GM19025 (cell line): ENCODE measurements at regions not wholly inside any gene's neighbourhood (a gene's known extent, or its start where the extent isn't known, plus 50 kb on each side); places are given as distances from the start of the nearest gene placed in this dataset.
"Not testable (repeated sequence)": the region's sequence is repeated elsewhere in the genome, so short reads cannot be mapped to it uniquely, and the experiment has no call there.

Source experiments
- ATAC-seq: cut with Tn5 transposase; IDR thresholded peaks from one replicate; pipeline ENCODE4 v1.9.1; 2021; ENCODE audit warnings: mild to moderate bottlenecking, low read depth, moderate library complexity; ENCODE audit not compliant: unreplicated experiment

DNA sequence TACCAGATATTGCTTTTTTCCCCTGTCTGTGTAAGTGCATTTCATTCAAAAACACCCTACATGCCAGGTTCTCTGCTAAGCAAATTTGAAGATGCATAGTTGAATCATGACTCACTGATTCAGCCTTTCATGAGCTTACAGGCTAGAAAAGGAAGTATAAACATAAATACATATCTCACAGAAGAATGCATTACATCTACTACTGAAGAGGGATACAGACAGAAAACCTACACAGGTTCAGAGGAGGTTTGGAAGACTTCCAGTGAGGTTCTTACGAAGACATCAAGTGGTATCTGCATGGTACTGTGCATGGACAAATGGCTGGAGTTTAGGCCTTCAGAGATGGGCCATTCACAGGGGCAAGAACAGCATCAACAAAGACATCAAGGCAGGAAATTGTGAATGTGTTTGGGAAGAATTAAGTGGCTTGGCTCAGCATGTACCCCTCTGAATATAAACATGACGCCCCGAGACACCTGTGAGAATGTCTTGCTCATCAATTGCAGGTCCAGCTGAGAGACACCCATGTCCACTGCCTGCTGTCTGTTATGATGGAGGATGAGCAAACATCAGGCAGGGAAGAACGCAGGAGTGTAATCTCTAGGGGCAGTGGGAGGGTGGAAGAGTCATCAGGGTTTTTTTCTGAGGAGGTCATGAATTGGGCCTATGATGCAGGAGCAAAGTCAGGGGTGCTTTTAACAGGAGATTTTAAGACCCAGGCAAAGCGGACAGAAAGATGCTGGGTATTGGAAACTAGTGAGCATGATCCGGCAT is 105.1 kb upstream of the GALNT15 start:
- no peak for ATAC-seq

DNA sequence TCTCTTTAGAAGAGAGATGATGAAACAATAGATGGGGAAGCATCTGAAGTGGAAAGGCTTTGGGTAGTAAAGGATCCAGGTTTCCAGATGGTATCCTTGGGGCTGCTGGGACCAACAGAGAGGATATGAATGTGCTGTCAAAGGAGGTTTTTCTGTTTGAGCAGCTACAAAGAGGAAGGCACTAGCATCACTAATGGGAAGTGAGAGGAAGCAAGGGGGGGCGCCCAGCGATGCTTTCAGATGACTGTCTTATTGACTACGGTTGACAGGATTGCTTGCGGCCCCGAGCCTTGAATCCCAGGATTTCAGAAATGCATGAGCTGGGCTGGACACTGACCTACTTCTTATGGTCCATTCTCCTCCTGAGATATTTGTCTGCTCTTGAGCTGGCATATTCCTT is 103.8 kb upstream of the GALNT15 start:
- ATAC-seq = no peak

DNA sequence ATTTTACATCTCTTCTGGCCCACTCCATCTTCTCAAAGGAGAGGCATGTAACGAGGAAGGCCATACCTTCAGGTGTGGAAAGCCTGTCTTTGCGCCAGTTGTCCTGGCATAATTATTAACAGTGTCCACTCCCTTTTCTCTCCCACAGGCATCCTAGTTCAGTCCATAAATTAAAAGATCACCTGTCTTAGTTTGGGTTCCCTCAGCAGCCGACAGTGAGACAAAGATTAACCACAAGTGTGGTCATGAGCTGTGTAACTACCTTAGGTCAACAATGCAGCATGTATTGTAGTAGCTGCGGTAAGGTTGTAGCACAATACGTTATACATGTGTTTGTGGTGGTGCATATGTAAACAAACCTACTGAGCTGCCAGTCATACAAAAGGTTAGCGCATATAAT is 103.3 kb upstream of the GALNT15 start:
- no peak for ATAC-seq

DNA sequence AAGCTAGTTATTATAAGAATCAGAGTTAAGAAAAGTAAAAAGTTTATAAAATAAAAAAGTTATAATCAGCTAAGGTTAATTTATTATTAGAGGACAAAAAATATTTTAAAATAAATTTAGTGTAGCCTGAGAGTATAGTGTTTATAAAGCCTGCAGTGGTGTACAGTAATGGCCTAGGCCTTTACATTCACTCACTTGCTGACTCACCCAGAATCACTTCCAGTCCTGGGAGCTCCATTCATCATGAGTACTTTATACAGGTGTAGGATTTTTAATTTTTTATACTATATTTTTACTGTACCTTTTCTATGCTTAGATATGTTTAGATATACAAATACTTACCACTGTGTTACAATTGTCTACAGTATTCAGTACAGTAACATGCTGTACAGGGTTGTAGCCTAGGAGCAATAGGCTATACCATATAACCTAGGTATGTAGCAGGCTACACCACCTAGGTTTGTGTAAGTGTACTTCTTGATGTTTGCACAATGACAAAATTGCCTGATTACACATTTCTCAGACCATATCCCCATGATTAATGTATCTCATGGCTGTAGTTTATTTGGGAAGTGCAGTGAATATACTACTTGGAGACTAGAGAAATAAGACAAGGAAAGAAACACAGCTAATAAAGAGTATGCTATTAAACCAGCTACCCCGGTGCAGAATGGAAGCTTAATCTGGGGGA is 101.9 kb upstream of the GALNT15 start:
- no peak for ATAC-seq

DNA sequence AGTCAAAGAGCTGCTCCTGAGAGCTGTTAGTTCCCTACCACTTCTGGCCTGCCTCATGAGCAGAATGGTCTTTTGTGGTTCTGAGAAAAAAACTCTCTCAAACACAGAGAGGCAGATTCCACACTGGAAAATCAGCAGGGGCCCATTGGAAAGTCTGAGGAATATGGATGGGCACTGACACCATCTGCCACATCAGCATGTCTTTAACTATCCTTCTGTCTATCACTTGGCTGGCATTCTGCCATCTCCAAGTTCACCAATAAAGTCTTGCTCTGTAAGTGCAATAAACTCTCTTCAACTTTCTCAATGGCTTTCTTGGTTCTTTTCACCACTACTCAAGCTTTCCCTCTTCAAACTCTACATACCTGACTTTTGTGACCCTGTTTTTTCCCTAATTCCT is 101.3 kb upstream of the GALNT15 start:
- no peak for ATAC-seq

DNA sequence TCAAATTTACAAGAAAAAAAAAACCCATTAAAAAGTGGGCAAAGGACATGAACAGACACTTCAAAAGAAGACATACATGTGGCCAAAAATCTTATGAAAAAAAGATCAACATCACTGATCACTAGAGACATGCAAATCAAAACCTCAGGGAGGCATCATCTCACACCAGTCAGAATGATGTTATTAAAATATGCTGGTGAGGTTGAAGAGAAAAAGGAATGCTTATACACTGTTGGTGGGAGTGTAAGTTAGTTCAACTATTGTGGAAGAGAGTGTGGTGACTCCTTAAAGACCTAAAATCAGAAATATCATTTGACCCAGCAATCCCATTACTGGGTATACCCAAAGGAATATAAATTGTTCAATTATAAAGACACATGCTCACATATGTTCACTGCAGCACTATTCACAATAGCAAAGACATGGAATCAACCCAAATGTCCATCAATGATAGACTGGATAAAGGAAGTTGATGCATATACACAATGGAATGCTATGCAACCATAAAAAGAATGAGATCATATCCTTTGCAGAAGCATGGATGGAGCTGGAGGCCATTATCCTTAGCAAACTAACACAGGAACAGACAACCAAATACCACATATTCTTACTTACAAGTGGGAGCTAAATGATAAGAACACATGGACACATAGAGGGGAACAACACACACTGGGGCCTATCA is 100.3 kb upstream of the GALNT15 start:
- ATAC-seq = not testable (repeated sequence)

DNA sequence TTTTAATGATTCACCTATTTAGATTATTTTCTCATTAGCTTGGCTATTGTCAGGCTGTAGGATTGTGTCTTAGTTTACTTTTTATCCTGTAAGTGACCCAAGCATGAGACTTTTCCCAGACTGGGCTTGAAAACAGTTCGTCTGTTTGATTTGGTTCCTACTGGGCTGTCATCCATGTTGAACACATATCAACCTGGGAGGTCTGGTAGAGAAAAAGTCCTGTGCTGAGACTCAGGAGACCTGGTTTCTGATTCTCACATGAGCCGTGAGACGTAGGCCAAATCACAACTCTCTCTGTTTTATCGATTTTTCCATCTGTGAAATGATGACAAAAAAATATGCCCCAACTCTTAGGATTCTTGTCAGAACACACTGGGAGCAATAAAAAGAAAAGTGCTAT is 98.8 kb upstream of the GALNT15 start:
- no peak for ATAC-seq

DNA sequence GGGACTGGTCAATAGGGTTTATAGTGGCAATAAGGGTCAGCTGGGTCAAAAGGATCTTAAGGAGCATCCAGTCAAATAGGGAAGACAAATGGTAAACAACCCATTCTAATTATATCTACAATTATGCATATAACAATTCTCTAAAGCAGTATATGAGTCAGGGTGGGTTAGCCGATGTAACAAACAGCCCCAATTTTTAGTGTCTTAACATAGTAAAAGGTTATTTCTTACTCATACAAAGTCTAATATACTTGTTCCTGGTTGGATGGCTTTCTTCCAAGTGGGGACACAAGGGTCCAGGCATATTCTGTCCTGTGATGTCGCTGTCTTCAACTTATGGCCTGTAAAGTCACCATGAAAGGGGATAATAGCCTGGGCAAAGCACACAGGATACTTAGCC is 97.9 kb upstream of the GALNT15 start:
- no peak for ATAC-seq

DNA sequence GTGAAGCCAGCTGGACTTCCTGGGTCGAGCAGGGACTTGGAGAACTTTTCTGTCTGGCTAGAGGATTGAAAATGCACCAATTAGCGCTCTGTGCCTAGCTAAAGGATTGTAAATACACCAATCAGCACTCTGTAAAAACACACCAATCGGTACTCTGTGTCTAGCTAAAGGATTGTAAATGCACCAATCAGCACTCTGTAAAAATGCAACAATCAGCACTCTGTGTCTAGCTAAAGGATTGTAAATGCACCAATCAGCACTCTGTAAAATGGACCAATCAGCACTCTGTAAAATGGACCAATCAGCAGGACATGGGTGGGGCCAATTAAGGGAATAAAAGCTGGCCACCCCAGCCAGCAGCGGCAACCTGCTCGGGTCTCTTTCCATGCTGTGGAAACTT is 97.3 kb upstream of the GALNT15 start:
- not testable (repeated sequence) for ATAC-seq

DNA sequence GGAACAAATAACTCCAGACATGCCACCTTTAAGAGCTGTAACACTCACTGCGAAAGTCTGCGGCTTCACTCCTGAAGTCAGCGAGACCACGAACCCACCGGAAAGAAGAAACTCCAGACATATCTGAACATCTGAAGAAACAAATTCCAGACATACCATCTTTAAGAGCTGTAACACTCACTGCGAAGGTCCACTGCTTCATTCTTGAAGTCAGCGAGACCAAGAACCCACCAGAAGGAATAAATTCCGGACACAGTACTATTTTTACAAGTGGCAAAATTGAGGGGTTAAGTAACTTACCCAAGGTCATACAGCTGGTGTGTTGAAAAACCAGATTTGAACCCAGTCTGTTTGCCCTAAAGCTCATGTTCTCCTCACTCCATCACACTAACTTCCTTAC is 96.8 kb upstream of the GALNT15 start:
- ATAC-seq = not testable (repeated sequence)

DNA sequence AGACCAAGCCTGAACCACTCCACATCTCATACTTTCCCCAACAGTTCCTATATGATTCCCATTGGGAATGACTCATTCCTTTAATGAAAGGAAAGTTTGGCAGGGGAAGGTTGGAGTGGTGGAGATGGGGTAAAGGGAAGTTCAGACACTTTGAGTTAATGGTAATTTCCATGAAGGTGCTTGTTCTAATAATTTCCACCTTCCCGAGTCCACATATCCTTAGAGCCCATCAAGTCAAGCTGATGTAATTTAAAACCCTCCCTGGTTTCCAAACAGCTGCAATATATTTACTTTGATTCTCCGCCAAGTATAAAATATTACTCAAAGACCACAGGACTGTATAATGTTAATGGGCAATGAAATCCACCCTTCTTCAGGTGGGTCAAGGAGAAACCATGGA is 95.0 kb upstream of the GALNT15 start:
- no peak for ATAC-seq

DNA sequence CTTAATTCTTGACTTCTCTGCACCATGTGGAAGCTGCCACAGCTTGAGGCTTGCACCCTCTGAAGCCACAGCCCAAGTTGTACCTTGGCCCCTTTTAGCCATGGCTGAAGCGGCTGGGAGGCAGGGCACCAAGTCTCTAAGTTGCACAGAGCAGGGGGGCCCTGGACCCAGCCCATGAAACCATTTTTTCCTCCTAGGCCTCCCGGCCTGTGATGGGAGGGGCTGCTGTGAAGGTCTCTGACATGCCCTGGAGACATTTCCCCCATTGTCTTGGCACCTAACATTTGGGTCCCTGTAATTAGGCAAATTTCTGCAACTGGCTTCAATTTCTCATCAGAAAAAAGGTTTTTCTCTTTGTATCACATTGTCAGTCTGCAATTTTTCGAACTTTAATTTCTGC is 92.8 kb upstream of the GALNT15 start:
- ATAC-seq = no peak

DNA sequence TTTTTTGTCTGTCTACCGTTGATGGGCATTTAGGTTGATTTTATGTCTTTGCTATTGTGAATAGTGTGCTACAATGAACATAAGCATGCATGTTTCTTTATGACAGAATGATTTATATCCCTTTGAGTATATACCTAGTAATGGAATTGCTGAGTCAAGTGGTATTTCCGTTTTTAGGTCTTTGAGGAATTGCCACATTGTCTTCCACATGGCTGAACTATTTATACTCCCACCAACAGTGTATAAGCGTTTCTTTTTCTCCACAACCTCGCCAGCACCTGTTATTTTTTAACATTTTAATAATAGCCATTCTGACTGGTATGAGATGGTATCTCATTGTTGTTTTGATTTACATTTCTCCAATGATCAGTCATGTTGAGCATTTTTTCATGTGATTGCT is 89.6 kb upstream of the GALNT15 start:
- no peak for ATAC-seq

DNA sequence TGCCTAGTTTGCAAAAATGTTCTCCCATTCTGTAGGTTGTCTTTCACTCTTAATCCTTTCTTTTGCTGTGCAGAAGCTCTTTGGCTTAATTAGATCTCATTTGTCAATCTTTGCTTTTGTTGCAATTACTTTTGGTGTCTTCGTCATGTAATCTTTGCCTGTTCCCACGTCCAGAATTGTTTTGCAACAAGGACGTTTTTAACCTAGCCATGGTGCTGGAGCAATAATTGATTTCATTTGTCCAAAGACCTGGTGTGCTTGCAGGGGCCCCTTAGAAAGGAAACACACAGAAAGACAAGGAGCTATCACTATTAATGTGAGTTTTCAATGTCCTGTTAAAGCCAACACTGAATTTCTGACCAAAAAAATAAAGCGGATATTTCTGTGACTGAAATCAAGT is 89.1 kb upstream of the GALNT15 start:
- ATAC-seq = no peak

DNA sequence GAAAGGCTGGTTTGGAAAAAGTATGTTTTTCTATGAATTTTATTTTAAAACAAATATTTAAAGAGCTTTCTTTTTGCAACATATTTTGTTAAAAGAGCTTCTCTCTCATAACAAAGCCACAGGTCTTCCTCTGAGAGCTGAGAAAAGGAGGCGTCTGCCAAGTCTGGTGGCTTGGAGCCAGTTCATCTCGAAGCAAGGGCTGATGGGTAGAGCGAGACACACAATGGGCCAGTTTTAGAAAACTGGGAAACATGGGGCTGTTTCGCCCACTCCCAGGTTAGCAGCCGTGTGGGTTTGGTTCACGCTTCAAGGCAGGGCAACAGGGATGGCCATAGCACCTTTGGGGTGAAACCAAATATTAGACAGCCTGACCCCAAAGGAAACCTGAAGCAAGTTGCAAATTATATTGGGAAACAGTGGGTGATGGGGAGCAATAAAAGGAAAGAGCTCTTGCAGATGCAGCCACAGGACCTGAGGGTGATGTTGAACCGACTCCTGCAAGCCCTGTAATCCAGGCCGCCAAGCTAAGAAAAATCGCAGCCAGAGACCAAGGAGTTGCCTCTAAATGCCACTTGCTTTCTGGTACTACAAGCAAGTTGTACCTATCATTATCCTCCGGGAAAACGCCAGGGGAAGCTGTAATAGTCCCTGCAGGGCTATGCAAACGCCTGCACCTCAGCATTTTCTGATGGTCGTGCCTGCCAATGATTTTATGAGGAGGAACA is 88.4 kb upstream of the GALNT15 start:
- ATAC-seq = no peak

DNA sequence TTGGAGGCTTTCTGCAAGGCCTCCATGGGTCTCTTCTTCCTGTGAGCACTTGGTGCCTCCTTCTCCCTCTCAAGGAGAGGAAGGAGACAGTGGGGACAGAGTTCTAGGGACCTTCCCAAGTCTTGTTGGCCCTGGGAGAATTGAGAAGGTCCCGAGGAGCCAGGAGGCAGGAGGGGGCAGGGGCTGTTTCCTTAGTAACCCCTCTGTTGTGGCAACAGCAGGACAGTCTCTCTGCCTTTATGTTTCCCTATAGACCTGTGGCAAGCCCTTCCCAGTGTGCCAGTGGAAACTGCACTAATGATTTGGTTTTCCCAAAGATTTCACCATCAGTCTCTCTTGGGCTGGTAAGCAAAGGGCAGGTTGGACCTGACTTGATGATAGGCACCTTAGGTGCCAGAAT is 87.8 kb upstream of the GALNT15 start:
- no peak for ATAC-seq

DNA sequence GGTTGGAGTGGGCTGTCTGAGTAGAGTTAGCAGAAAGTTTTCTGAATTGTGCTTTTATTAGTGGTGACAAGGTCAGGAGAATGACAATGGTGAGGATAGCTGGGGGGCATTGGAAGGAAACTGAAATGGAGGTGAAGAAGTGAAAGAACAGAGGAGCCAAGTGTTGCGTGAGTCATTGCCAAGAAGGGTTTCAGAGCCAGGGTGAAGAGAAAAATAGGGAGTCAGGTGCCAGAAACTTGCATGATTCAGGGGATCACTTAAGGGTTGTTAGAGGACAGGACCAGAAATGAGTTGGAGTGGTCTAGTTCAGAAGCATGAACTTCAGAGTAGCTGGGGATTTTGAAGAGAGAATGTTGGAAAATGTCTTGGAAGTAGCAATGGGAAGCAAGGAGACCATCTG is 86.0 kb upstream of the GALNT15 start:
- no peak for ATAC-seq

DNA sequence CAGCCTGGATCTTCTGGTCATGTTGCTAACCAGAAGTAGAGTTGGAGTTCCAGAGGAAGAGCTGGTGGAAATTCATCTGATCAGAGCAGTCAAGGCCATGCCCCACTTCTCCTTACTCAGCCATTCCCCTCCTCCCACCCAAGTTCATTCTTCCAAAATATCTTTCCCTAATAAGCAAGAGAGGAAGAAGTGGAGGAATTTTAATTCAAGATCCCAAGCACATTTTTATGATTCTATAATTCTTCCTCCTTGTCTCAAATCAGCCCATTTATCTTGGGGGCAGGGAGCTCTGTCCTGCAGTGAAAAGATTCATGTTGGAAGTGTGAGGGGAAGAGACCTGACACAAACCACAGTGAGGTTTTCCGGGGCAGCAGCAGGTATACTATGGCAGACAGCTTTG is 85.0 kb upstream of the GALNT15 start:
- ATAC-seq = no peak

DNA sequence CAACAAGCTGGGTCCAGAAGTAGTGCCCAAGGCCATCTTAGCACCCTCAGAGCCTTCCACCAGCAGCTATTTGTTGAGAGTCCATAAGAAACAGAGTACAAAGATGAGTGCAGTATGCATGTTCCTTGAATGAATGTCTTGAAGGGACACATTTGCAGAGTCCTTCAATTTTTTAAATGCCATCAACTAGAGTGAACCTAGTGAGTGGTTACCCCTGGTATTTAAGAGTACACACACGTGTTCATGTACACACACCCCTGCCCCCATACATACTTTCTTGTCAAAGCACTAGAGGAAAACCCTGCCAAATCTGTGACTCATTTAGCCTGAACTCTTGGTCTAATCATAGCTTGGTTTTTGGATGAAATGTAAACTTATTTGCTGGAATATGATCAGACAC is 84.5 kb upstream of the GALNT15 start:
- ATAC-seq = no peak

DNA sequence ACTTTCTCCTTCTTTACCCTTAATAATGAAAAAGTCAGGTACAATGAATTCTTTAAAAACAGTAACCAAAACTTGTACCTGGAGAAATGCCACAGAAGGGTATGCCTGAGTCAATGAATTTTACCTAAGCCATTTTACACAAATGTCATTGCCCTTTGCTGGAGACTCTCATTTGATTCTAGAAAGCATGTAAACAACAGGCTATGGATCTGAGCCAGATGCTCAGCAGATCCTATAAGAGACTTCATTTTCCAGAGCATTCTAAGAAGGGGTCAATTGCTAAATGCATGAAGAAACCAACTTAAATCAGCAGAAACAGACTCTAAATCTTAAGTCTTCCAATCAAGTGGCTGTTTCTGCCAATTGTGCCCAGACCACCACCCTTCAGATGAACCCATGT is 83.8 kb upstream of the GALNT15 start:
- no peak for ATAC-seq

DNA sequence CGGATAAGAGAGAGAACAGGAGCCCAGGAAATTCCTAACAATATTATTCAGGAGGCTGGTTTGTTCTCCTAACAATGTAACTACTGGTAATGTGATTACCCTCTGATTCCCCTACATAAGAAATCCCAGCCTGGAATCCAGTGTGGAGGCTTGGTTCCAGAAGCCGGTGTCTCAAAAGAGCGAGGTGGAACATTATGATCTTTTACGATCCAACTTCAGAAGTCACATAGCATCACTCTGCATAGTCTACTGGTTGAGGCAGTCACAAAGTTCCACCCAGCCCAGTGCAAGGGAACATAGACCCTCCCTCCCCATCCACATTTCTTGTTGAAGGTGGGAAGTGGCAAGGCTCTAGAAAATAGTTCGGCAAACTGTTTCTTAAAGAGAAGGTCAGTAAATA is 81.6 kb upstream of the GALNT15 start:
- ATAC-seq = no peak
